ENCODE measurements at regions not wholly inside any gene's neighbourhood (a gene's known extent, or its start where the extent isn't known, plus 50 kb on each side); places are given as distances from the start of the nearest gene placed in this dataset.

DNA sequence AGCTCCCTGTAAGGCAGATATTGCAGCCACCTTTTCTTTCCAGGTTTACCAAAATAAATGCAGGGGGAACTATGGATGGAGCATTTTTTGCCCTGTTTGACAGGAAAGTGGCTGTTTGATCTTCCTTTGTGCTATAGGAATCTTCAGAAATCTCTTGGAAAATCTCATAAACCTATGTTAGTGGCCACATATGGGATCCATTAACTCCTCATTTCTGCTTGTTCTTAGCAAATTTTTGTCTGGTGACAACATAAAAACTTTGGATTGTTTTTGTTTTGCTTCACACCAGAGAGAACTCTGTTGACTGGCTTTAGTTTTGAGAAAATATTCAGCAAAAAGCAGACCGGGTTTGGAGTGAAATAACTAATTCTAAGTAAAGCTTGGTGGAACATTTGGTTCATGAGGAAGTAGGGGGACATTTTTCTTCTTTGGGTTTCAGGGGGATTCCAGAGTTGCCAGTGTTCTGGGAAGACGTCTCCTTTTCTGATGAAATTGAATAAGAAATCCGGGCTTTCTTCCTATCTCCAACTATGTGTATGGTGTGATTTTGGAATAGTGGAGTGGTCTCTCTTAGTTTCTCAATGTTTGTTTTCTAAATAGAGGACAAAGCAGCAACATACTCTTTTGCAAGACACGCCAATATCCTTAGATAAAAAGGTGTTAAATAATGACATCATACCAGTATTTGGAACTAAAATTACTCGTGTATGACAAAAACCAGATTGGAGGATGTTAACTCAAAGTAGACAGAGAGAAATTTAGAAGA, 174.4 kb downstream of the ICOS start:
- Mint-ChIP-seq H3K9me3 (no peaks in the 10 kb centered on the region), H3K4me3 (peak overlapping the region; percentile 66), H3K36me3 (no peaks in the 10 kb centered on the region), H3K27me3 (no peaks in the 10 kb centered on the region), H3K4me1 (peaks cover 61% of the 10 kb centered on the region), H3K27ac (peak overlapping the region; percentile 15)

DNA sequence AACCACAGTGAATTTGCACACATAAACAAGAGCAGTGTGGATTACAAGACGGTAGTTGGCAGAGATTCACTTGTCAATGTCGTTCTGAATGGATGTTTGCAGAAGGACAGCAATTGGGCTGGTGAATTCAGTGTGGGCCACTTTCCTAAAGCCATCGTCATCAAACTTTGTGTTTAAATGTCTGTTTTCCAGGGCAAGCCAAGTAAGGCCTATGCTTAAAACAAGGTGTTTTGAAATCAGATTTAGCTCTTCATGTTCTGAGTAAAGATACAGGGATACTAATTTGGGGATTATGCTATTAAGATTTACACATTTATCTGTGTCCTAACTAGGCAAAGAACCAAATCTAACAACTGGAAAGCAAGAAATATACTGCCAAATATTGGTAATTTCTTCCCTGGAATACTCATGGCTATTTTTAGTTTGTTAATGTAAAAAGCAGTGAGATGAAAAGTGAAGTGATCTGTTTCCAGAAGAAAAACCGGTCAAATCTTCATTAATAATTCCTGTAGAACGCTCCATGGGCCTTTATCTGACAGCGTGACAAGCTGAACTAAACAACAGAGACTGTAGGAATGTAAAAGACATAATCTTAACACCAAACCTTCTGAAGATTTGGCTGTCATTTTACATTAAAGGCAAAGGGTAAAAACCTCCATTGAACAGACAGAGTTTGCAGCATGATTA, 175.7 kb downstream of the ICOS start:
- peak overlapping the region; percentile 15 for H3K27ac Mint-ChIP-seq
- peaks cover 54% of the 10 kb centered on the region for H3K4me1 Mint-ChIP-seq
- no peaks in the 10 kb centered on the region for H3K36me3 Mint-ChIP-seq
- H3K27me3 Mint-ChIP-seq = no peaks in the 10 kb centered on the region
- H3K4me3 Mint-ChIP-seq = no peak overlapping the region
- H3K9me3 Mint-ChIP-seq = no peaks in the 10 kb centered on the region

DNA sequence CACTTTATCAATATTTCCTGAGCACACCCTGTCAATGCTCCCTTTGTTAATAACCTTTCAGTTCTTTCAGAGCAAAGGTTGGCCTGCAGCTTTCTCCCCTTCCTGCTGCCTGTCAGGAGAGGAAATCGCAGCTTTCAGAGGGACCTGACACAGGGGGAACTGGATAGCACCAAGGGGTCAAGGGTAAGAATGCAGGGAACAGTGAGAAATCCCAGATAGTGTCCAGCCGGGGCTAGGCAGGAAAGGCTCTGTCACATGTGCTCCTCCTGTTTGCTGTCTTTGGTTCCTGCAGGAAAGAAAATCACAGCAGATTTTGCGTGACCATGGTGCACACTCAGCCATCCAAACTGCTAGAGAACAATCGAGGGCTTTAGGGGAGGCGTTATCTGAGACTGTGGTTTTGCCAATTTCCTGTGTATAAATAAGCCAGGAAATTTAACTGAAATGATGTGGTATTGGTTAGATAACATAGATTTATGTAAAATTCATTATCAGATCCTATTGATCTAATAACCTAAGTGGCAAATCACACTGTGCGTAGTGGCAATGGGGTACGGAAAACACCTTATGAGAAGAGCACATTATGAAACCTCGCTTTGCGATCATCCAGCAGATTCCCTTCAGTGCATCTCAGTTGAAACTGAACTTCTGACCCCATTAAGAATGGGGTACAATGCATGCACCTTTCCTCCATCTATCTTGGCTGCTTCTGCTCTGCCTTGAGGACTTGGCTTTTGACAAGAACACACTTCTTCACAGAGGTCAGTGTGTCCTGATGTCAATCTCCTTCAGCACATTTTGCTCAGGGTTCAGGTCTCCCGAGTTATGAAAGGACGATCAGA, 178.0 kb downstream of the ICOS start:
- Mint-ChIP-seq H3K4me3 (no peak overlapping the region), H3K36me3 (no peaks in the 10 kb centered on the region), H3K27ac (no peak overlapping the region), H3K4me1 (peaks cover 40% of the 10 kb centered on the region), H3K27me3 (no peaks in the 10 kb centered on the region), H3K9me3 (no peaks in the 10 kb centered on the region)

DNA sequence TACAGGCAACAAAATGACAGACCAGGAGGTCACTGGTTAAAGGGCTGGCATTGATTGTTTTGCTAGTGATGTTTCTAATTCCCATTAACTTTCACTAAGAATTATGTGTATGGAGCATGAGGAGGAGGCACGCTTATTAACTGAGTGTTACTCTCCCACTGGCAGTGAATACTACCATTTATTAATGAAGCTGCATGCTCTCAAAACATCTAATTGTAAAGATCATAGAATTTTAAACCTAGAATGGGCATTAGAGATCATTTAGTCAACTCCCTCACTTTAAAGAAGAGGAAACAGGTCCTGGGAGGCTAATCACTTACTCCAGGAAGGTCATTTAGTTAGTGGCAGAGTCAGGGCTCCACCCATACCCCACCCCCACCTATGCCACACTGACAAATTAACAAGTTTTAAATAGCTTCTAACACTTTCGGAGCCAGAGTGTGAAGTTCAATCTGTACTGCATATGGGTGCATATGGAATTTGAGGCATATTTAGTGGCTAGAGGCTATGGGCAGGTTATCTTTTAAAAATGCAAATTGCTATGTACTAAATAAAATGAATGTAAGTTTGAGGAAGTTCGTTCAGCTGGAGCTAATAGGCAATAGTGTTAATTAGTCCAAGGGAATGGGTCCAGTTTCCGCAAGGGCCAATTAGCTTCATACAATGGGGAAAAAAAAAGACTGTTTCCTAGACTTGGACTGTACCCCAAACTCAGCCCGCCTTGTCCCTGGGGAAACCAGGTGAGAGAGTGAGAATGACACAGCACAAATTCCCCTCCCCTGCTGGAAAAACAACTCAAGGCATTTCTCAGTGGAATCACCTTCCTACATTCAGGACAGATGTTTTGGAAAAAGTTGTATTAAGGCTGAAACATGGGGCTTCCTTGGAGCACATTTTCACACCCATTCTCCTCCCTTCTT, 178.8 kb downstream of the ICOS start:
- no peaks in the 10 kb centered on the region for H3K9me3 Mint-ChIP-seq
- no peaks in the 10 kb centered on the region for H3K27me3 Mint-ChIP-seq
- H3K4me3 Mint-ChIP-seq = no peak overlapping the region
- no peaks in the 10 kb centered on the region for H3K36me3 Mint-ChIP-seq
- H3K4me1 Mint-ChIP-seq = peaks cover 32% of the 10 kb centered on the region
- H3K27ac Mint-ChIP-seq = no peak overlapping the region

DNA sequence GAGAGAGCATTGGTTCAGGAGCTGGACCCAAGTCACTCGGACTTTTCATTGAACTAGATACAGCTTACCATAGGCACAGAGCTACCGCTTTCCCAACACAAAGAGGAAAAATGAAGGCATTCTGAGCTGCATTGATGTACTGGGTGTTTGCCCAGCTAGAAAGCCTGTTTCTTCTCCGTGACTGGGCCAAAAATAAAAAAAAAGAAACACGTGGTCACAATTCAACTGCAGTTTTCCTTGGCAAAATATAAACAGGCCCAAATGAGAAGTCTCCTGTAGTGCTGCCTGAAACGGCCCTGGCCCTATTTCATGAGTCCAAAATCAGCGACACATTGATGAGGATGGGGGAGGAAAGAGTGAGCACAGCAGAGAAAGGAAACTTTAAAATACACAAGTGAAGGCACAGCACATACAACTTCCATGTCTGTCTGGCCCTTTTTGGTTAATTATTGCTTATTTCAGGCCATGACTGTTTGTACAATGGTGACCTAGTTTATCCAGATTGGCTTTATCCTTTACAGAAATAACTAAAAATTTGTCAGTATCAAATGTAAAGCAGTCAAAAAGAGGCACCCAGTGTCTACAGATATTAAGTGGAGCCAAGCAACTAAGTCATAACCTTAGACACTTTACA, 179.7 kb downstream of the ICOS start:
- Mint-ChIP-seq H3K9me3 (no peaks in the 10 kb centered on the region), H3K27ac (no peak overlapping the region), H3K4me1 (peaks cover 23% of the 10 kb centered on the region), H3K36me3 (no peaks in the 10 kb centered on the region), H3K4me3 (no peak overlapping the region), H3K27me3 (no peaks in the 10 kb centered on the region)

DNA sequence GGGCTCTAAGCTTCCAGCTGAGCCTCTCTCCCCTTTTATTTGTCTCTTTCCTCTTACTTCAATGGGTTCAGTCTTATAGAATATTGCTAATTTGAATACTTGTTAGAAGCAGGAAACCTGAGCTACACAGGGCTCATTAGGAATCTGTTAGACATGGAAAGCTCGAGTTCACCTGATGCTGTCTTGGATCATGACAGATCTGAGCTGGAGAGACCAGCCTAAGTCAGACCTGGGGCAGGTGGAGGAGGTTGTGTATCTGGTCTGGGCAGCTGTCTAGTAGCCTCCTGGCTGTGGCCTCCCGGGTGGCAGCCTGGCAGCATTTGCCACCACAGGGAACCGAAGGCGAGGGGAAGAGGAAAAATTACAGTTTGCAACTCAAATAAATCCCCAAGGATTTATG, 185.9 kb downstream of the ICOS start:
- no peaks in the 10 kb centered on the region for H3K4me1 Mint-ChIP-seq
- H3K27me3 Mint-ChIP-seq = peaks cover 4% of the 10 kb centered on the region
- H3K27ac Mint-ChIP-seq = no peak overlapping the region
- no peak overlapping the region for H3K4me3 Mint-ChIP-seq
- H3K36me3 Mint-ChIP-seq = no peaks in the 10 kb centered on the region
- H3K9me3 Mint-ChIP-seq = no peaks in the 10 kb centered on the region

DNA sequence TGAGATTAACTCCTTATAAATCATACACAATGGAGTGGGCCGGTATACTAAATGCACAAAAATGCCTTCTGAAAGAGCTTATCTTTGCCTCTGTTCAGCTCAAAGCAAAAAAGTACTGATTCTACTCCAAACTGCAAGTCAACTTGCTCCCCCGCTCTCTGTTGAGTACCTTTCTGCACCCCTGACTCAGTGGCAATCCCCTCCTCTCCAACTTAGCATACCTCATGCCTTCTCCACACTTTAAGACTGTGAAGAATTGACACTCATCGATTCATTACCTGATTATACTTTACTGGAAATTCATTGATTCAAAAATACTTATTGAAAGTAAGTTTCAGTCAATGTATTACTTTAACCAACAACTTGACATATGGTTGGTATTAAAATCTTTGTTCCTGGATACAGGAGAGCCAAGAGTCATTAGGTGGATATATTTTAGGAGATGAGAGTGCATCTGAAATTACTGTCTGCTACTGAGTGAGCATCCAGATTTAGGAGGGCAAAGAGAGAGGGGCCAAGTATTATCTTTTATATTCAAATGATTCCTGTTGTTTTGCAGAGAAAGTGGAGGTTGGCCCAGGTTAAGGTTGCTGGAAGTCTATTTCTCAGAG, 187.7 kb downstream of the ICOS start:
- H3K27ac Mint-ChIP-seq = no peak overlapping the region
- peaks cover 4% of the 10 kb centered on the region for H3K27me3 Mint-ChIP-seq
- no peak overlapping the region for H3K4me3 Mint-ChIP-seq
- no peaks in the 10 kb centered on the region for H3K4me1 Mint-ChIP-seq
- no peaks in the 10 kb centered on the region for H3K36me3 Mint-ChIP-seq
- H3K9me3 Mint-ChIP-seq = no peaks in the 10 kb centered on the region

DNA sequence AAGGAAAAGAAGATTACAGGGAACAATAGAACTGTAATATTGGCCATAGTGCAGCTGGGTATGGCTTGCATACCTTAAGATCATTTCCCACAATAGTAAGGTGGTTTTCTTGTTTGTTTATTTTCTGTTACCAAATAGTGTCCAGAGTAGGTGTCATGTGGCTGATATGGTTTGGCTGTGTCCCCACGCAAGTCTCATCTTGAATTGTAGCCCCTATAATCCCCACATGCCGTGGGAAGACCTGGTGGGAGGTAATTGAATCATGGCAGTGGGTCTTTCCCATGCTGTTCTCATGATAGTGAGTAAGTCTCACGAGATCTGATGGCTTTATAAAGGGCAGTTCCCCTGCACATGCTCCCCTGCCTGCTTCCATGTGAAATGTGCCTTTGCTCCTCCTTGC, 190.1 kb downstream of the ICOS start:
- Mint-ChIP-seq H3K27me3 (peaks cover 4% of the 10 kb centered on the region), H3K27ac (no peak overlapping the region), H3K4me1 (no peaks in the 10 kb centered on the region), H3K36me3 (no peaks in the 10 kb centered on the region), H3K4me3 (no peak overlapping the region), H3K9me3 (no peaks in the 10 kb centered on the region)

DNA sequence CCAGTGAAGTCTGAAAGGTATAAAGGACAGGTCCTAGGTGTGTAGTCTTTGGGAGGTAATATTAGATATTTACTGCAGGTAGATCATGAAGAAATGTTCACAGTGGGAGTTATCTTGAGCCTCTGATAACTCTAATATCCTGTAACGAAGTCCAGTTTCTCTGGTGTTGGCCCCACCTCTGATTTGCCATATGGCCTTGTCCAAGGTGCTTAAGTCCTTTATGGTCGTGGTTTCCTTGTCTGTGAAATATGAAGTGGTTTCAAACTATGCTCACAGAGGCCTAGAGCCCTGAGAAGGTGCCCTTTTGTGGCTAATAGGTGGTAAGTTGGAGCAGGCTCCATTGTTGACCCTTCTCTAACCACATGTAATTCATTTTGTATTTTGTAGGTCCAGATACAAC, 190.7 kb downstream of the ICOS start:
- Mint-ChIP-seq H3K4me3 (no peak overlapping the region), H3K27me3 (peaks cover 1% of the 10 kb centered on the region)

DNA sequence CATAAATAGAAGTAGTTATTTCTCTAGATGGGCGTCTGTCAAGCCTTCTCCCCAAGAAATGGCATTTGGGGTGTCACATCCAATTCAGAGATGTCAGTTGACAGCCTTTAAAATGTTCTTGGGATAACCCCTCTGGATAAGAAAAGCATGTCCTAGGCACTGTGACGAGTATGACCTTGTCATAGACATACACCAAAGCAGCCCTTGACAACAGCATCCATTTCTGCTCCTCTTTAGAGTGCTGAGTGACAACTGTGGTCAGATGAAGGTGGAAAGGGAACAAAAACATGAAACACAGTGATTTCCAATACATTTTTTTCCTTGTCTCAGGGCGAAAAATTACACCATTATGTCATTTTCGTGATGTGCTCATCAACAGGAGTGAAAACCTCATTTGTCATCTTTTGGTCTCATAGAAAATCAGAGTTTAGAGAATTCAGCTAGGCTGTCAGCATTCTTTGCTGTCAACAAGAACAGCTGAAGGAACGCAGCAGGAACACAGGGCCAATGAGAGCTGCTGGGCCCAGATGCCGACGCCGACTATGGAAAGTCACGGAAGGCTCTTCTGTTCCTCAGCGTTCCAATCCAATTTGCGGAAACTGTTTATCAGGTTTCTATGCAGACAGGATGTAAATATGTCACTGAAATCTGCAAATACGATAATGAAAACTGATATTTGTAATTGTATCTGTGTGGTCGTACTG, 193.2 kb downstream of the ICOS start:
- no peak overlapping the region for H3K27ac Mint-ChIP-seq
- no peaks in the 10 kb centered on the region for H3K4me1 Mint-ChIP-seq
- no peak overlapping the region for H3K4me3 Mint-ChIP-seq
- no peaks in the 10 kb centered on the region for H3K9me3 Mint-ChIP-seq
- no peaks in the 10 kb centered on the region for H3K27me3 Mint-ChIP-seq
- H3K36me3 Mint-ChIP-seq = no peaks in the 10 kb centered on the region

More for the DNA sequence above, 190.7 kb downstream of the ICOS start:
- Mint-ChIP-seq H3K36me3 (no peaks in the 10 kb centered on the region), H3K27ac (no peak overlapping the region), H3K4me1 (no peaks in the 10 kb centered on the region), H3K9me3 (no peaks in the 10 kb centered on the region)

DNA sequence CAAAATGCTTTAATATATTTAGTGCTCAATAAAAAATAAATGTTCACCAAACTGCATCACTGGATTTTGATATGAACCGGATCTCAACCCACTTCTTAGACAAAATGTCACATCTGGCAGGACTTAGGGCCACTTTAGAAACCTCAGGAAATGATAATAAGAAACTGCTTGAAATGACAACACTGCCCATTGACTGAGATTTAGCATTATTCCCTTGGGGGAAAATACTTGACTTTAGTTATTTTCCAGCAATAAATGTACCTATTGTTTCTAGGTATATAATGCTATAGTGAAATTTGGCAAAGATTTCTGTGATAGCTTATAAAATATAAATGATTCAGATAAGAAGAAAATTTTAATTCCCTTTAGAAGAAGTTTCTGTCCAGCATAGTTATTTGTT, 195.1 kb downstream of the ICOS start:
- Mint-ChIP-seq H3K9me3 (no peaks in the 10 kb centered on the region), H3K27me3 (no peaks in the 10 kb centered on the region), H3K36me3 (no peaks in the 10 kb centered on the region), H3K4me3 (no peak overlapping the region), H3K4me1 (no peaks in the 10 kb centered on the region), H3K27ac (no peak overlapping the region)

DNA sequence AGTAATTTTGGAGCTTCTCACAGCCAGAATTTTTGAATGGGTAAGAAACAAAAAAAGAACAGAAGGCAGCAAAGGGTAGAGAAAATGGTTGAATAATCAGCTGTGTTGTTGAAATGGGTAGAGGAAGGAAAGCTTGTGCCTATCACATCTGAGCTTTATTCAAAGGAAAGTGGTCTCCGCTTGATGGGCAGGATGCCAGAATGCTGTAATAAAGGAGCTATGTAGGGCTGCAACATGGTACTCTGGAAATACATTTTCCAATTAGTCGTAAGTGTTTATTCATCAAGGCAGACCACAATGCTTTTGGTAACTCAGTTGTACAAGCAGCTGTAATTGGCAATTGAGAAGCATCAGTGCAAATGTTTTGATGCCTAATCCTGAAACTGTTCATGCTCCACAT, 196.9 kb downstream of the ICOS start:
- Mint-ChIP-seq H3K4me3 (no peak overlapping the region), H3K36me3 (no peaks in the 10 kb centered on the region), H3K9me3 (no peaks in the 10 kb centered on the region), H3K27ac (no peak overlapping the region), H3K4me1 (no peaks in the 10 kb centered on the region), H3K27me3 (no peaks in the 10 kb centered on the region)

DNA sequence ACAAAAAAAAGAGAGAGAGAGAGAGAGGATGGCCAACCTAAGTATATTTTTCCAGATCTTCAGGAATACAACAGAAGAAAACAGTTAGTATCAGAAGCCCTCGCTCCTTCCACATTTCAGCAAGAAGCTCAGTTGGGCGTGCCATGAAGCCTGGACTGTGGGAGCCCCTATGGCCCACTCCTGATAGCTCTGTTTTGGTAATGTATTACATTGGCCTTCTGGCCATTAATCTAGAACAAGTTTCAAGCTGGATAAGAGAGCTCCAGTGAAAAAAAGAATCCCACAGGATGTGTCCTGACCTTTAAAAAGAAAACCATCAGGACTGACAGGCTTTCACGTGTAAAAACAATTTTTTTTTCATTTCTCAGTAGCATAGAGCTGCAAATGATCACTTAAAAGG, 197.9 kb downstream of the ICOS start:
- Mint-ChIP-seq H3K36me3 (no peaks in the 10 kb centered on the region), H3K27me3 (no peaks in the 10 kb centered on the region), H3K4me1 (no peaks in the 10 kb centered on the region), H3K27ac (no peak overlapping the region), H3K9me3 (no peaks in the 10 kb centered on the region), H3K4me3 (no peak overlapping the region)

DNA sequence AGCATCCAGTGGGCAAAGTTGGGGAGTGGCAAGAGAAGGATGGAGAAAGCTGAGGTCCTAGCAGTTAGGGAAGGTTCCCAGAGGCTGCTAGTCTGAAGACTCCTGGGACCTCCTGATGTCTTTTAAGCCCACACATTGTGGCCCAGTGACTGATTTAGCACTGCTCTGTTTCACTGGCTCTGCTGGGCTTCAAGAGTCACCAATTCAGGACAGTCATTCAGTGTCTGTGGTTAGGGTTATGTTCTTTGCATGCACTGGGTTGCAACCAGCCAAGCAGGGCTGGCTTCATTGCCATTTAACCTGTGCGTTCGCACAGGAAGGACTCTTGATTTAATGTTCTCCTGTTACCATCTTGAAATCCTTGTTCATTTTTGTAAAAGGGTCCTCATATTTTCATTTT, 199.2 kb downstream of the ICOS start:
- Mint-ChIP-seq H3K27me3 (no peaks in the 10 kb centered on the region), H3K27ac (no peak overlapping the region)

More for the DNA sequence above, 199.2 kb downstream of the ICOS start:
- H3K4me3 Mint-ChIP-seq = no peak overlapping the region
- no peaks in the 10 kb centered on the region for H3K9me3 Mint-ChIP-seq
- no peaks in the 10 kb centered on the region for H3K36me3 Mint-ChIP-seq
- H3K4me1 Mint-ChIP-seq = no peaks in the 10 kb centered on the region

Data from activated naive CD4-positive, alpha-beta T cell treated with anti-CD3 and anti-CD28 coated beads, Interleukin-2, amount 50 U/mL, for 24 hours (primary cell).